NCI-H2227 treated with DMSO at 0.1 percent for 48 hours (cell line): ENCODE measurements at regions not wholly inside any gene's neighbourhood (a gene's known extent, or its start where the extent isn't known, plus 50 kb on each side); places are given as distances from the start of the nearest gene placed in this dataset.

Experiments
- DNase-seq: peaks from one replicate; lab custom pipeline; 2025; lab: John Stamatoyannopoulos, UW

GRCh38 chr13:89603187-89603586 is 1744.3 kb upstream of the MIR17HG start:
- DNase-seq, result no peak

- no peak for DNase-seq
Observed at GRCh38 chr13:89609318-89609717, 1738.2 kb upstream of the MIR17HG start.

- no peak for DNase-seq
Observed at GRCh38 chr13:89610331-89610730, 1737.2 kb upstream of the MIR17HG start.

DNA sequence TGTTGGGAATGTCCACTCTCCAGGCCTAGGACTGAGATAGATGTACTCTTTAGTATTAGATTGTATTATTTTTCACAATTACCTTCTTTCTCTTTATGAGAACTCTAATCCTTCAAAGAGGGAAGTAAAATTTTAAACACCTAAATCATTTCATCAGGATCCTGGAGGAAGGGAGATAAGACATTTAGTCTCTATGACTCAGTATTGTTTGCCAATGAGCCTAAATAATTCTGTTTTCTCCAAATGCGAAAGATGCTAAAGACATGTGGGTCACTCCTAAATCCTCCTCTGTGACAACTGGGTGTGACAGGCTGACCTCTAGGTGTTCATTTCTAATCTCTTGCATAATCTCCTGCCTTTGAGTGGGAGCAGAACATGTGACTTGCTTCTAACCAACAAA is 1736.6 kb upstream of the MIR17HG start:
- no peak for DNase-seq

DNA sequence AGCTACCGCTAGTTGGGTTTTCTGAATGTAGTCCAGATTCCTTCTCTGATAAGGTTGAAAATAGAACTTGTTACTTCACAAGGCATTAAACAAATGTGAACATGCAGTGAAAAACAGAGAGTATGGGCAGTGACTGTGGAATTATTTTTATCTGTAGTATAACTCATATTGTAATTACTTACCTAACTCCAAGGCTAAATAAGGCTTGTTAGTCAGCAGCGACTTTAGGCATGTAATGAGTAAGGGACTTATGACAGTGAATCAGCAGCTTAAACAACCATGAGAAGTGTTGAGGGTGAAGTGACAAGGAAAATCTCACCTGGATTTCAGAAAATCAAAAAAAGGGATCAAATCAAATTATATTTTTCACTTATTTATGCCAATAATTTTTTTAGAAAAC is 1719.5 kb upstream of the MIR17HG start:
- no peak for DNase-seq

DNA sequence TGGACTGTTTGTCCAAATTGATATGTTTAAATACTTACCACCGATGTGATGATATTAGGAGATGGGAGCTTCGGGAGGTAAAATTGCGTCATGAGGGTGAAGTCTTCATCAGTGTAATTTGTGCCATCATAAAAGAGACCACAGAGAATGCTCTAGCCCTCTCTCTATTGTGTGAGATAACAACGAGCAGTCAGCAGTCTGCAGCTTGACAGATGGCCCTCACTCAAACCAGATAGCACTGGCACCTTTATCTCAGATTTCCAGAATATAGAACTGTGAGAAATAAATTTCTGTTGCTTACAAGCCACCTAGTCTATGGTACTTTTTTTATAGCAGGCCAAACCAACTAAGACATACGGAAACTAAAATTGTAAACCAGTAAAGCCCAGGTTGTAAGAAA is 1718.9 kb upstream of the MIR17HG start:
- no peak for DNase-seq

GRCh38 chr13:89650226-89650625 is 1697.3 kb upstream of the MIR17HG start:
- DNase-seq, result no peak

- no peak for DNase-seq
Observed at GRCh38 chr13:89660752-89661151, 1686.7 kb upstream of the MIR17HG start.

DNA sequence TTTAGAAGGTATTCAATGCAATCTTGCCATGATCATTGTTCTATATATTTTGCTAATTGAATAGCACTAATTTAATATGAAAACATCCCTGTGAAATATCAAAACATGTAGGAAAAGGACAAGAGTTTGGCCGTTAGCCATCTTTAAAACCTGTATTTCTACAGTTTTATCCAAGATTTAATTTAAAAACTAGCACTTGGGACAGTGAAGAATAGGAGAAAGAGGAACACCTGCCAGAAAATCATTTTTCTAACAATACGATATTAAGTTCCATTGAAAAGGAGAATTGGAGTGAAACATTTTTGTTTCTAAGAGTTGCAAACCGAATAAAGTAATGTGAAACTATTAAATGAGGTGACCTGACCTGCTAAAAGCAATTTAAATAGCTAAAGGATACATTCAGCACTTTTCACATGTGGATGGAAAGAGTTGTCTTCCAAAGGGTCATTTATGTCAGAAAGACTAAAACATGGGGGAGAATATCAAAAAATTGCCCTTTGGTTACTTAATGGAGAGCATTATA is 1673.6 kb upstream of the MIR17HG start:
- DNase-seq, result no peak

GRCh38 chr13:89678466-89679121 is 1668.9 kb upstream of the MIR17HG start:
- no peak for DNase-seq

- no peak for DNase-seq
Observed at GRCh38 chr13:89684896-89685295, 1662.6 kb upstream of the MIR17HG start.

DNA sequence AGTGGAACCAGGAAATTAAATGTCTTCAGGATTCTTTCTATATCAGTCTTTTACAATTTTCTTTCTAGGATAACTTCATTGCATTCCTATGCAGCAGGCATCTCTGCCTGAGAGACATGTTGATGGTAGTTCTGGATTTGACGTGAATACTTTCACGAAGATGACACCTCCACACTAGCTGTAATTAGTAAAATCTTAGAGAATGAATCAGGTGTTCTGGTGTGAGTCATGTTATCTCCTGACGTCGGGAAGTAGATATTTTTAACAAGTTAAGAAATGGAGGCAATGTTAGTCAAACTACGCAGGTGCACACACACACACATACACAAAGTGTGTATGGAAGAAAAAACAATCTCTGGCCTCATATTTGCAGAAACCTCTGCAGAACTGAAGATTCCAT is 1661.3 kb upstream of the MIR17HG start:
- no peak for DNase-seq

DNA sequence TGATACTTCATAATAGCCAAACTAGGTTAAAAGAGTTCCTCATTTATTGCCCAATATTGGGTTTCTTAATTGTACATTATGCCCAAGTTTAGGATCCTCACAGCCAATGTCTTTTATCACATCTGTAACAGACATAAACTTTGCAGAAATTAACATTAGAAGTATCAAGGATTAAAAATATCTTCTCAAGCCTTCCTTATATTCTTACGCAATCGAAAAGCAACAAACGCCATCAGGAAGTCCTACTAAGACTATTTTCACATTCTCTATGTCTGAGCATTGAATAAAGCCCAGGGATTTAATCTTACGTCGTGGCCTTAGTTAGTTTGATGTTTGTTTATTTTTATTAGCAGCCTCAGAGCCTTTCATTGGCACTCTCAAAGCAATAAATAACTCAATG is 1660.4 kb upstream of the MIR17HG start:
- DNase-seq, result no peak

- no peak for DNase-seq
Observed at GRCh38 chr13:89688918-89689317, 1658.6 kb upstream of the MIR17HG start.

GRCh38 chr13:89694451-89694850 is 1653.0 kb upstream of the MIR17HG start:
- no peak for DNase-seq

GRCh38 chr13:89695343-89696257 is 1651.9 kb upstream of the MIR17HG start:
- peak; percentile 21 for DNase-seq

DNA sequence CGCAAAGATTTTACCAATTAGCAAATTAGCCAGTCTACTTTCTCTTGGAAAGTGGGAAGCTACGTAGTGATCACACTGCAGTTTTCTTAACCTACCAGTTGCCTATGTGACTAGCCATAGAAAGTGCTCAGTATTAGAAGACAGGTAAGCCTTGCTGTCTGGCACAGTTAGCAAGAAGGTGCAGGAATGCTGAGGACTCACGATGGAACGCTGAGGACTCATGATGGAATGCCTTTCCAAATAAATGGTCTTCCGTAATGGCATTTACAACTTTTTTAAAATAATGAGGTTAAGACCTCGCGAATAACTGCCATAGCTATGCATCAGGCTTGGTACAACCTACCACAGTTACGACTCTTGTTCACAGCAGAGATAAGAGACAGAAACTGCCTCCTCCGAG is 1645.6 kb upstream of the MIR17HG start:
- no peak for DNase-seq

DNA sequence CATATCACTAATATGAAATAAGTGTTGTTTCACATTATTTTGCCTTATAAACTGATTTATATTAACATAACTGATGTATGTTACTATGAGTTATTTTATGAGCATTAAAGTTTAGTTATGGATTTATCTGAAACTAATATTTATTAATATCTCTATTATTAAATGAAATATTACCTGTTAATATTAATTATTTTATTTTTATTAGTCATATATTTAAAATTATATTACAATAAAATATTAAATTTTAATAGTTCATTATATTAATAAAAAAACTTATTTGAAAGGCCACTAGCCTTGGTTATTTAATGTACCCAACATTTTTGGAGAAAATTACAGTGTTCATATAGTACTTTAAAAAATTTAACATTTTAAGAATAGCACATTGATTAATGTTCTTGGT is 1643.4 kb upstream of the MIR17HG start:
- DNase-seq, result no peak

DNA sequence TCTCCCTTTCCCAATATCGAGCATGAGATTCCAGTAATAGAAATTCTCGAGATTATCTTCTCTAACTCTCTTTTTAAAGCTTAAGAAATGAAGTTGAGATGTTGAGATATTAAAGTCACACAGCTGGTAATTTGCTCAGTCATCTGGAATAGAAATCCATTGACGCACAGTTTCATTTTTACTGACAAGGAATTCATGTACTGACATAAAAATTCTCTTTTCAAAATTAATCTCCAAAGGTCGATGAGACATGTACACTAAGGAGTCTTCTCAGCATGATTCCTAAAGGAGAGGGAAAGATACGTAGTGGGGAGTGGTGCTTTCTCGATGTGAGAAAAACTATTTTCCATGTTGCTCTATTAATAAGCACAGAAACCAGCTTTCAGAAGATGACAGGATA is 1639.5 kb upstream of the MIR17HG start:
- DNase-seq, result no peak

GRCh38 chr13:89721216-89721615 is 1626.3 kb upstream of the MIR17HG start:
- DNase-seq, result no peak

- DNase-seq, result no peak
Observed at GRCh38 chr13:89726690-89727435, 1620.6 kb upstream of the MIR17HG start.

DNA sequence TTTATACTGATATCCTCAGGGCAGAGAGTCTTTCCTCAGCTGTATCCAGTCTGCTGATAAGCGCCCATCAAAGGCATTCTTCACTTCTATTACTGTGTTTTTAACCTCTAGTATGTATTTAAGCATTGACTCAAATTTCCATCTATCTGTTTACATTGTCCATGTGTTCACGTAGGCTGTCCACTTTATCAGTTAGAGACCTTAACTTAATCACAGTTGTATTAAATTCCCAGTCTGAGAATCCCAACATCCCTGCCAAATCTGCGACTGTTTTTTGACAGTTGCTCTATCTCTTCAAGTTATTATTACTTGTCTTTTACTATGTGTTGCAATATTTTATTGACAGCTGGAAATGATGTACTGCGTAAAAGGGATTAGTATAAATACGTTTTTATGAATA is 1613.7 kb upstream of the MIR17HG start:
- no peak for DNase-seq

GRCh38 chr13:89737051-89737450 is 1610.4 kb upstream of the MIR17HG start:
- no peak for DNase-seq
